CD4-positive, alpha-beta T cell treated with Interferon alpha-2 for 1 hour (primary cell): ENCODE measurements at regions not wholly inside any gene's neighbourhood (a gene's known extent, or its start where the extent isn't known, plus 50 kb on each side); places are given as distances from the start of the nearest gene placed in this dataset.
"Not testable (repeated sequence)": the region's sequence is repeated elsewhere in the genome, so short reads cannot be mapped to it uniquely, and the experiment has no call there.

Experiments used
- DNase-seq, 2 donors: peaks; one replicate each; pipeline ENCODE4 v3.0.0-alpha.2; 2020 to 2022

DNA sequence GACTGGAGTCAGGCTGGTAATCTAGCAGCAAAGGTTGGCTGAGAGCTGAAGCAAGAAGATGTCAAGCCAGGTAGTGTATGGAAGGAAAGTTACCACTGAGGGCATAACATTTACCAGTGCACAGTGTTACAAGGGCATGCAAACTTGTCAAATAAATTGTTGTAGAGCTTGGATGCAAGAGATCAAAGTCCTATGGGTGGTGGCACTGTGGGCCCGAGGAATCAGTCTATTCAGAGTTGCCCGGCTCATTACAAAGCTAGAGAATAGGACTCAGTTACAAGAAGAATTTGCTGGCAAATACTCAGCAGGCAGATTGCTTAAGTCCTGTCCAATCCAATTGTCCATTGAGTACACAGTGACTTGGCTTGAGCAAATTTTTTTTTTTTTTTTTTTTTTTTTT lies 2043.8 kb downstream of the ARAP2 start:
- DNase-seq: no peak

DNA sequence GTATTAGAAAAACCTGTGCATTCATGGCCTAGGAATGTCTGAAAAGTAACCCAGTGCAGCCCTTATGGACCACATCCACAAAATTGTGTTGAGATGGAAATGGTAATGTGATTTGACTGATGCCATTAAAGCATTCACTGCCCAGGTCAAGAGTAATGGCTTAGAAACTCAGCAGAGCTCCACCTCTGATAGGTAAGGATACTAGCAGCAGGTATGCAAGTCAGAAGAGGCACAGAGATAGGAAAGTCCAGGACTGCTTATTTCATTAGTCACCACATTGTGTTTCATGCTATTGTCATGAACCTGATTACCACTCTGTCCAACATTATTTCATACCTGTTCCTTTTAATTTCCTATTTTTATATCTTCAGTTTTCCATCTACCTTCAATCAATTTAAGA lies 2042.2 kb downstream of the ARAP2 start:
- DNase-seq: no peak

DNA sequence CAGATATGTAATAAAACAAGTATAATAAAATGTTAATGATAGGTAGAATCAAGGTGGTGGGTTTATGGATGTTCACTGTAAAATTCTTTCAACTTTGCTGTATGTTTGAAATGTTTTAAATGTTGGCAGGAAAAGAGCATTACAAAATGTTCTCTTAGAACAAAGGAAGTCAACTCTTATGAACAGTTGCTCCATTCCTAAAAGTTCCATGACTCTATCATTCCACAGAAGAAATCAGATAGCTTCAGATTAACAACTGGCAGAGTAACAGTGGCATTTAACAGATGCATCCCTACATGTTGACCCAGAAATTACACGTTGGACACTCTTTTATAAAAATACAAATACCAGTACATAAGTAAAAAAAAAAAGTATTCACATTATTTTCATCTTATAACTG lies 2023.7 kb downstream of the ARAP2 start:
- DNase-seq: no peak

DNA sequence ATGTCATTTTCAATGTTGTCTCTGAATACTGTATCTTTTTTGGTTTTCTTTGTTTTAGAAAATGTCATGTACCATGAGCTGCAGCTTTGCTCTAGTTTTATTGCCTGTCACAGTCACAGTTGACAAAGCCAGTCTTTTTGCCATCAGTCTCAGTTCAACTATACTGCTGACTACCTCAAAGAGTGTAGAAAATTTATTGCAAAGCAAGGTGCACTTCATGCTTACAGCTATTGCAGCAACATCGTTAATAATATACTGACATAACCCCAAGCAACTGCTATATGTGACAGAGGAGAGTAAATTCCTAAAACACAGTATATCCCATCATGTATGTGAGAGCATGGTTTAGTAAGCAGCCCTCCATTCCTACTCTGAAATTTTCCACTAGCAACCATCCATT lies 2022.3 kb downstream of the ARAP2 start:
- DNase-seq: no peak

DNA sequence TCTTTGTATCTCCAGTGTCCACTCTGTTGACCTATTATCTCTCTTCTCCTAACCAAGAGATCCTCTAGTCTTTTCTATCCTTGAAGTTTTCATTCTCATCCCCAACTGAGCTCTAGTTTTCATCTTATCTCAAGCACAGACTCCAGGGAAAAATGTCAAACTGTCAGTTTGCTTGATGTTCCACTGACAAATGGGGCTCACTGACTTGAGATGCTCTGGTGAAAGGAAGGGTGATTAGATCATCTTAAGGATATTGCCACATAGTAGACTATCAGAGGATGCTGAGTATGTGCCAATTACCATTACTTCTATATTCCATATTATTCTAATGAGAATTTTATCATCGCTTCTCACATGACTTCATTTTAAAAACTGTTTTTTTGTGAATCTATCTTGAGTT lies 2008.2 kb downstream of the ARAP2 start:
- DNase-seq: no peak

DNA sequence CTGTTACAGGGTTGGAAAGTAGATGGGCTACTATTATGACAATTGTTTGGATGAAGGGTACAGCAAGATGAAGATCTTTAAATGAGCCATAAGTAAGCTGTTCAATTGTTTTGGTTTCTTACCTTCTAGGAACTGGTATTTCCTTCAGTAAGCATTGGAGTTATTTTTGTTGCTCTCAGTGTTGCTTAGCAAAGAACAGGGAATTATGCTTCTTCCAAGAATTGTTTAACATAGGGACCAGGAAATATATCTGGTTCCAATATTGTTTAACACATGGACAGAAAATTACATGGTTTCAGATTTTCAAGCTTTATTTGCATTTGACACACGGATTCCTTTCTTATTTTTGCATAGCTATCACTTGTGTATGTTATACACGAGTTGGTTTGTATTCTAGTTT lies 1999.0 kb downstream of the ARAP2 start:
- no peak for DNase-seq

DNA sequence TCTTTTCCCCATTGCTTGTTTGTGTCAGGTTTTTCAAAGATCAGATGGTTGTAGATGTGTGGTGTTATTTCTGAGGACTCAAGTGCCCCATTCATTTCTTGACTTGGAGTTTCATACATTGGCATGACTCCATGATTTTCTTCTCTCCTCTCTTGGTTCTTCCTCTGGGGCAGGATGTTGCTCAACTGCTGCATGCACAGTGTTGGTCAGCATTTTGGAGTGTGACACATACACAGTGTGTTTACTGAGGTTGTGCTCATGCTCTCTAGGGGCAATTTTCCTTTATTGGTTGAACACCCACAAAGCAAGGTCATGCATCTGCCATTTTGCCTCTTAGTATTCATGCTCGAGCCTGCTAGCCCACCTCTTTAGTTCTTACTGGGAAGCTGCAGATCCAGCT lies 1993.8 kb downstream of the ARAP2 start:
- no peak for DNase-seq

DNA sequence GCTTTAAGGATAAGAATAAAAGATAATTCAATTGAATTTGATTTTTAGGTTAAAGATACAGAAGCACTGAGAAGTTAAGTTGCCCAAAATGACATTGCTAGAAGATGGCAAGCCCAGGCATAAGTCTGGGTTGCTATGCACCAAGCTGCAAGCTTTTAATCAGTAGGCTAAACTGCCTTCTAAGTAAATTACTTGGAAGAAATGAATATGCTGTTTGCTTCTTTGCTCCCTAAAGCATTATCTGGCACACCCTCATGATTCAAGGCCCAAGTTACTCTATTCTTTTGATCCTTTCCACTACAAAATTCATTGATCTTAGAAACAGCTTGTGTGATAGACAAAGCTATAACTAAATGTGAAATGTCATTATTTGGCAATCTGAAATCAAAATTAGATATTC lies 1991.1 kb downstream of the ARAP2 start:
- DNase-seq: no peak

DNA sequence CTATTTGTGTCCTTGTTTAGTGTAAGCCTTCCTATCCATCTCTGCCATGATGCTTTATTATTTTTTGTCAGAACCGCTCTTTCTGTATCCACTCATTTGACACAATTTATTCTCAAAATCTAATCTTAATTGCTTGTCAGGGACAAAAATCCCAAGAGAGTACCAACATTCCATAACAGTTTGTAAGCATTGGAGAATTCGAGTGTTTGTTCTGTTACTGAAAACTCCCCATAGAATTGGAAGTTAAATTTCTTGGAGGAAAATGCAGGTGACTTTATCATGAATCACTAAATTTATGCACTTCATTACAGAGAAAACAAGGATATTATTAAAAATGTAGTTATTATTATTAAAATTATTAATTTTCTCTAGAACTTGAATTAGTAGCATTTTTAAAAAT lies 1986.1 kb downstream of the ARAP2 start:
- no peak for DNase-seq

DNA sequence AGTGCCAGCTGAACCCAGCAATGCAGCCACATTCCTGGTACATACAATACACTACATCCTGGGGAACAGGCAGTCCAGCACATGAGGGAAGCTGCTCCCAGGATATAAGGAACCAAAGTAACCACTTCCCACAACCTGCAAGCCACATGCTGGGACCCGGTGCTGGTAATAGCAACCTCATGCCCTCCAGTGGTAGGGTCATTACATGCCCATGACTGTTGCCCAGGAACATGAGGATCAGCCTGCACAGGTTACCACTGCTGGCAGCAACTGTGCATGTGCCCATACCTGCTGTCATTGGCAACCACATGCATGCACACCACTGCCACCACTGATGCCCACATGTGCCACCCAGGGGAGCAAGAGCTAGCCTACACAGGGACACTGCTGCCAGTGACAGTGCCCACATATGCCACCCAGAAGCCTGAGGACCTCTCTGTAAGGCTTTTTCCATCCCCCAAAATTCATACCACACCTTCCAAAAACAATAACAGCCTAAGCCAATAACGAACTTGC lies 1982.5 kb downstream of the ARAP2 start:
- no peak for DNase-seq

DNA sequence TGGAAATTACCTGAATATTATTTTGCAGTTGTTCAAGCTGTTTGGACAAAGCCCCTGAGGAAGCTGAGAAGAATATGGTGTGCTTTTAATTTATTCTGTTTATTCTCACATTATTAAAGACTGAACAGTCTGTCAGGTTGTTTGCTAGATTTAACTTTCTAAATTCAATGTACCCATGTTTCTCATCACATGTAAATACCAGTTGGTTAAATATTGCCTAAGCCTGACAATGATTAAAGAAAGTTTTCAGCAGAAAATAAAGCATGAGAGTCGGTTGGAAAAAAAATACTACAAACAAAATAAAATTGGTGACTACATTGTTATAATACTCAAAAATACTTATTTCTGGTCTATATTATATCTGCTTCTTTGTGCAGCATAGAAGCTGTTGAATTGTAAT lies 1974.7 kb downstream of the ARAP2 start:
- no peak for DNase-seq

DNA sequence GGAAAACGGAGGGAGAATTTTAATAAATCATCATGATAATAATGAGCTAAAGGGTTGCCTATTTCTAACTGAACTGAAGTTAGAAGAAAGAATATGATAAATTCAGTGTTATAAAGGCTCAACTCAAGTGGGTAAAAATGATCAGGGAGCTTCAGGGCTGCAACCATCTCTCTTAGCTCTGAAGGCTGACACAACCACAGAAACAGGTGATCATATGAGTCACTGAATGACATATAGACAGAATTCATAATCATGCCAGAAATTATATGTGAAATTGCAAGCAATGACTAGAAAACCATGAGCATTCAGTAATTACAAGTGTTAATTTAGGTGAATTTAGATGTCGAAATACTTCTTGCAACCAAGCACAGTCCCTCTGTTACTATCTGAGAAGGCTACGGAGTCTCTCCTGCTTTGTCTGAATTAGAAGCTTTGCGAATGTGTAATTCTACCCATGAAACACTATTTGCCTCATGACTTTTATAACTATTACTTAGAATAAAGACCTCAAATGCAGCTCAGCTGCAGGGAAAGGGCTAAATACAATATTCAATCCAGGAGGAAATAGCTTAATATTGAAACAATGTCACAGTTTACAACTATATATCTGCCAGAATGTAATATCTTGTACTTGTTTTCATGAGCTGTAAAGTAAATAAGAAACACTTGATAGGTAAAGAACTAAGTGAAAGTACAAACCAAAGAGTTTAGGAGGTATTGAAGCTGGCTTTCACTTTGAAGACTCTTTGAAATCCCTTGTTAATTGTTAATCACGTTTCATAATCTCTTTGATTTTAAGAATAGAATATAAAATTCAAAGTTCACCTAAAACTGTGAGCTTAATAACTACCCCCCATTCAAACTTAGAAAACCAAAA lies 1972.6 kb downstream of the ARAP2 start:
- no peak for DNase-seq

DNA sequence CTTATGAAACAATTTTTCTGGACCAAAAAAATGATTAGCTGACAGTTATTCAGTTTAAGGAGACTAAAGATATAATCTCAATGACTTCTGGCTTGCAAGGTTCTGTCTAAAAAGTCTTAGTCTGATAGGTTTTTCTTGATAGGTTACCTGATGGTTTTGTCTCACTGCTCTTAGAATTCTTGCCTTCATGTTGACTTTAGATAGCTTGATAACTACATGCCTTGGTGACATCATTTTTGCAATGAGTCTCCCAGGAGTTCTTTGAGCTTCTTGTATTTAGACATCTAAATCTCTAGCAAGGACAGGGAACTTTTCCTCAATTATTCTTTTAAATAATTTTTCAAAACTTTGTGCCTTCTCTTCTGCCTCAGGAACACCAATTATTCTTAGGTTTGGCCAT lies 1965.3 kb downstream of the ARAP2 start:
- no peak for DNase-seq

DNA sequence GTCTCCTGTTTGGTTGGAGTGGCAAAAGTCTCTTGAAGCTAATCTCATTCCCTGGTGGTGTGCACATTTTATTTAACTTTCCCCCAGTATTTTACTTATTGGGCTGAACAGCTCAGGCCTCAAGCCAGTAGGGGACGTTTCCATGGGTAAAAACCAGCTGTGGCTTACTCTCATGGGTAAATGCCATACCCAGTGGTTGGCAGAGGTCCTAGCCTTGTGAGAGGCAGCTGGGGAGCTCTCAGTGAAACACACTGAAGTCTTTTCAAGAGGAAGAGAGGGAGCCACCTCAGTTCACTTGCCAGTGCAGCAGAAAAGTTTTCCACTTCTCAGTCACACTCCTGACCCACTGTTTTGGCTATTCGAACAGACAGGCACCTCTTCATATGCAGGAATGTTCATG lies 1964.2 kb downstream of the ARAP2 start:
- DNase-seq: no peak

DNA sequence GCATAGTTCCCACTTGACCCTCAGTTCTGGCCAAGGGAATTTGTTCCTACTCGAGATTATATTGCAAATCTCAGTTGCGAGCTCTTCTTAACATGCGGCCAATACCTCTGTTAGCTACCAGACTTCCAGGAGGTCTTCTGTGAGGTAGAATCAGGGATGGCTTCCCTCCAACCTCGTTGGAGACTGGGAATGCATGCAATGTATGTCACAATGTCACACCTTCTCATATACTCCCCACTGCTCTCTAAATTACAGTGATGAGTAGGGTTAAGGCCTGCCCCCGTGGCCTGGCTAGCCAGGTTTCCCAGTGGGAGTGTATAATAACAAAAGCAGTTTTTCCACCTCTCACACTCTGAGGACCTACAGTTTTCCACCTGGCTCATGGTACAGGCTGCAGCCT lies 1962.5 kb downstream of the ARAP2 start:
- no peak for DNase-seq

DNA sequence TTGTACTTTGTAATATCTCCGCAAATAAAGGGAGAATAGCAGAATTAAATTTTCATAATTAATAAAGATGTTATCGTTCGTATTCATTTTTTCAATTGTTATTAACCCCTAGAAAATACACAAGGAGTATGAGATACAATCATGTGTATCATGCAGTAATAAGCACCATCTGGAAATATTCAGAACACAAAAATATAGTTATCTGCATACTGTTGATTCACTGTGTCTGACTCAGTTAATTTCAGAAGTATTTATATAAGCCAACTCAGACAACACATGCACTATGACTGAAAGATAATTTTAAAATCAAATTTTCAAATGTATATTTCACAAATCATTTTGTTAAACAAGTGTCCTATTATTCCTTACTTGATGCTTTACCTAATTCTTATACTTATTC lies 1954.8 kb downstream of the ARAP2 start:
- no peak for DNase-seq

DNA sequence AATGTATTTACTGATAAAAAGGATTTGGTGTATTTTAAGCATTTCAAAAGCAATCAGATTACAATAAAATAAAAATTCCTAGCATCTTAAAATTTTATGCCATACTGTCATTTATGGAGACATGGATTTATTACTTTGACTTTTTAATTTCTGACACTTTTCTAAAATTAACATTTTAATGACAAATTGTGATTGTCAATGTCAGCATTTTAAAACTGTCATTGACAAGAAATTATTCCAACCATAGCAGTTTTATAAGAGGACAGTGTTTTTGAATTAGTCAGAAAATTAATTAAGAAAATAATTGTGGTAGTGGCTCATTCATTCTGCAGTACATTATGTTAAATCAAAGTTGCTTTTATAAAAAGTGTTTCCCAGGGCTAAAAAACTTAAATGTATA lies 1954.4 kb downstream of the ARAP2 start:
- DNase-seq: no peak

DNA sequence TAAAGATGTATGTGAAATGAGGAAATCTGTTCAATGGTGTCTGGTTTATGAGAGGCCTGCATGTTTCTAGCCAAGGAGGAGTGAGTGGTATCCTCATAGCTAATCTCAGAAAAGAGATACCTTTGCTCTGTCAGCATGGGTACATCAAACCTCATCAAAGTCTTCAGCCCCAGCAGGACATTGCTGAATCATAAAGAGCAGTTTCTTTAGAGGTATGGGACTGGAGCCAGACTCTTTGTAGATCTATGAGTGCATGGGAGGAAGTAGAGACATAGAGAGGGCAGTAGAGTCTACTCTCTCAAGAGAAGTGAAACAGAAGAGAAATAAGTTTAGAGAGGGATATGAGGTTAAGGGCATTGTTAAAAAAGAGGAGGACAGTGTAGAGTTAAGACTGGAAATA lies 1950.9 kb downstream of the ARAP2 start:
- DNase-seq: no peak

DNA sequence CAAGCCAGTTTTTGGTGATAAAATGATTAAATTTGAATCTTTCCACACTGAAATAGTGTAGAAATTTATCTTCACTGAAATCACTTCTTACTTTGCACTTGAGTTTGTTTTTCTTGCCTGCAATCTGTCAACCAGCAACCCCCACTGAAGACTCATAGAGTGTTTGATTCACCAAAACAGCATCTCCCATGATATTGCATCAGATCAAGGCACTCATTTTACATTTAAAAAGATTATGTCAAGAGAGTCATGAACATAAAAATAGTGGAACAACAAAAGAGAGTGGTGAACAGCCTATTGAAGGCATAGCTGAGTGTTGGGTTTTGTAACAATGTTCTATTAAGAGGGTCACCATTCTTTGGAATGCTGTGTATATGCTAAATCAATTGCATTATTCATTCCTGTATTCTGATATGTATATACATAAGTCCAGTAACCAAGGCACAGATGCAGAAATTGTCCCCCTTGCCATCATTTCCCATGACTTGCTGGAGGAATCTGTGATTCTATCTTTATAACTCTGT lies 1934.9 kb downstream of the ARAP2 start:
- DNase-seq: no peak

DNA sequence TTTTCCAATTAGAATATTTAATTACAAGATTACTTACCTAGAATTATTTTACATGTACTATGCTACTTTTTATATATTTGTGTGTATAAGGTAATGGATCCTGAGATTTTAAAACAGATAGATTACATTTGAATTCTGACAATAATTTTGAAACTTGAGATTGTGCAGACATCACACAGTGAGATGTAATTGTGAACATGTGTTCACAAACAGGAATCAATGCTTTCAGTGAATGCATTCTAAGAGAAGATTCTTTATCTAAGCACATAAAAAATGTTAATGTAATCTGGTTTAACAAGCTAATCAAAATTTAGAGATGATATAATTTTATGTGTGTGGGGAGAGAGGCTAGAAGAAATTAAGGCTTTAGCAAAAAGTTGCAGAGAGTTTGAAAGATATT lies 1925.5 kb downstream of the ARAP2 start:
- no peak for DNase-seq

DNA sequence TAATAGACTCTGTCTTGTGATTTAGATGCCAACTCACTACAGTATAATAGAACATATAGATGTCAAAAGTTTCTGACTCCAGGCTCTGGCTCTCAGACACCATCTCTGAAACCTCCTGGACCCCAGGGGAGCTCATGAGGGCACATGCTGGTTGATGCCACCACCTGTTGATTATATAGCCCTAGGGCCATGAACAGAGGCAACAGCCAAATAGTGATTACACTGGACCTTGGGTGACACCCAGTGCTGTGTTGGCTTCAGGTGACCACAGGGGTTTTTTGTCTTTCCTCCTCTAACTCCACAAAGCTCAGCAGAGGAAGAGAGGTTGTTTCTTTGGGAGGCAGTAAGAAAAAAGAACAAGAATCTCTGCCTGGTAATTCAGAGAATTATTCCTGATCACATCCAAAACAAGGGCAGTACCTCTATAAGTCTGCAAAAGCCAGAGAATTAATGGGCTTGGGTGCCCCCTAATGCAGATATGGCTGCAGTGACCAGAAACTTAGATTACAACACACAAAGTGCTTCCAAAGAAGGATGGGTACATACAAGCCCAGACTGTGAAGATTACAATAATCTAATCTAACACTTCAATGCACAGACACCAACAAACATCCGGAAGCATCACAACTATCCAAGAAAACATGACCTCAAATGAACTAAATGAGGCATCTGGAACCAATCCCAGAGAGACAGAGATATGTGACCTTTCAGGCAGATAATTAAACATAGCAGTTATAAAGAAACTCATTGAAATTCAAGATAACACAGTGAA lies 1920.6 kb downstream of the ARAP2 start:
- no peak for DNase-seq

DNA sequence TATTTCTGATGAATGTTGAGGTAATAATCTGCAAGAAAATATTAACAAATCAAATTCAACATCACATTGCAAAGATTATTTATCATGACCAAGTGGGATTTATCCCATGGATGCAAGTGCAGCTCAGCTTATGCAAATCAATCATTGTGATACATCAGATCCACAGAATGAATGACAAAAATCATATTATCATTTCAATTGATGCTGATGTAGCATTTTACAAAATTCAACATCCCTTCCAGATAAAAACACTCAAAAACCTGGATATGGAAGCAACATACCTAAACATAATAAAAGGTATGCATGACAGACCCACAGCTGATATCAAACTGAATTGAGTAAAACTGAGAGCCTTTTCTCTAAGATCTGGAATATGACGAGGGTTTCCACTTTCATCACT lies 1915.4 kb downstream of the ARAP2 start:
- no peak for DNase-seq

DNA sequence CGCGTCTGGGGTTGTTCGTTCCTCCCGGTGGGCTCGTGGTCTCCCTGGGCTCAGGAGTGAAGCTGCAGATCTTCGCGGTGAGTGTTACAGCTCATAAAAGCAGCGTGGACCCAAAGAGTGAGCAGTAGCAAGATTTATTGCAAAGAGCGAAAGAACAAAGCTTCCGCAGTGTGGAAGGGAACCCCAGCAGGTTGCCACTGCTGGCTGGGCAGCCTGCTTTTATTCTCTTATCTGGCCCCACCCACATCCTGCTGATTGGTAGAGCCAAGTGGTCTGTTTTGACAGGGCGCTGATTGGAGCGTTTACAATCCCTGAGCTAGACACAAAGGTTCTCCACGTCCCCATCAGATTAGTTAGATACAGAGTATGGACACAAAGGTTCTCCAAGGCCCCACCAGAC lies 1909.2 kb downstream of the ARAP2 start:
- DNase-seq: not testable (repeated sequence)

DNA sequence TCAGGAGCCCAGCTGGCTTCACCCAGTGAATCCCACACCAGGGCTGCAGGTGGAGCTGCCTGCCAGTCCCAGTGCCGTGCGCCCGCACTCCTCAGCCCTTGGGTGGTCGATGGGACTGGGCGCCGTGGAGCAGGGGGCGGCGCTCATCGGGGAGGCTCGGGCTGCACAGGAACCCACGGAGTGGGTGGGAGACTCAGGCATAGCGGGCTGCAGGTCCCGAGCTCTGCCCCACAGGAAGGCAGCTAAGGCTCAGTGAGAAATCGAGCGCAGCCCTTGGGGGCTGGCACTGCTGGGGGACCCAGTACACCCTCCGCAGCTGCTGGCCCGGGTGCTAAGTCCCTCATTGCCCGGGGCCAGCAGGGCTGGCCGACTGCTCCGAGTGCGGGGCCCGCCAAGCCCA lies 1908.8 kb downstream of the ARAP2 start:
- not testable (repeated sequence) for DNase-seq
